ENCODE measurements at regions not wholly inside any gene's neighbourhood (a gene's known extent, or its start where the extent isn't known, plus 50 kb on each side); places are given as distances from the start of the nearest gene placed in this dataset.

GRCh38 chr2:83003555-83003954 lies 1455.5 kb downstream of the SUCLG1 start:
- TF ChIP-seq, protein P1, sequence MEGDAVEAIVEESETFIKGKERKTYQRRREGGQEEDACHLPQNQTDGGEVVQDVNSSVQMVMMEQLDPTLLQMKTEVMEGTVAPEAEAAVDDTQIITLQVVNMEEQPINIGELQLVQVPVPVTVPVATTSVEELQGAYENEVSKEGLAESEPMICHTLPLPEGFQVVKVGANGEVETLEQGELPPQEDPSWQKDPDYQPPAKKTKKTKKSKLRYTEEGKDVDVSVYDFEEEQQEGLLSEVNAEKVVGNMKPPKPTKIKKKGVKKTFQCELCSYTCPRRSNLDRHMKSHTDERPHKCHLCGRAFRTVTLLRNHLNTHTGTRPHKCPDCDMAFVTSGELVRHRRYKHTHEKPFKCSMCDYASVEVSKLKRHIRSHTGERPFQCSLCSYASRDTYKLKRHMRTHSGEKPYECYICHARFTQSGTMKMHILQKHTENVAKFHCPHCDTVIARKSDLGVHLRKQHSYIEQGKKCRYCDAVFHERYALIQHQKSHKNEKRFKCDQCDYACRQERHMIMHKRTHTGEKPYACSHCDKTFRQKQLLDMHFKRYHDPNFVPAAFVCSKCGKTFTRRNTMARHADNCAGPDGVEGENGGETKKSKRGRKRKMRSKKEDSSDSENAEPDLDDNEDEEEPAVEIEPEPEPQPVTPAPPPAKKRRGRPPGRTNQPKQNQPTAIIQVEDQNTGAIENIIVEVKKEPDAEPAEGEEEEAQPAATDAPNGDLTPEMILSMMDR (IDR thresholded peaks at IDR 0.05; ENCODE audit: low read length): no peak
- no peak for TF ChIP-seq EZH2 (IDR thresholded peaks at IDR 0.05; ENCODE audit: borderline replicate concordance, low read length)
